ENCODE measurements at regions not wholly inside any gene's neighbourhood (a gene's known extent, or its start where the extent isn't known, plus 50 kb on each side); places are given as distances from the start of the nearest gene placed in this dataset.
A peak's percentile ranks its signal among the peaks of the same experiment; 100 is the strongest.

DNA sequence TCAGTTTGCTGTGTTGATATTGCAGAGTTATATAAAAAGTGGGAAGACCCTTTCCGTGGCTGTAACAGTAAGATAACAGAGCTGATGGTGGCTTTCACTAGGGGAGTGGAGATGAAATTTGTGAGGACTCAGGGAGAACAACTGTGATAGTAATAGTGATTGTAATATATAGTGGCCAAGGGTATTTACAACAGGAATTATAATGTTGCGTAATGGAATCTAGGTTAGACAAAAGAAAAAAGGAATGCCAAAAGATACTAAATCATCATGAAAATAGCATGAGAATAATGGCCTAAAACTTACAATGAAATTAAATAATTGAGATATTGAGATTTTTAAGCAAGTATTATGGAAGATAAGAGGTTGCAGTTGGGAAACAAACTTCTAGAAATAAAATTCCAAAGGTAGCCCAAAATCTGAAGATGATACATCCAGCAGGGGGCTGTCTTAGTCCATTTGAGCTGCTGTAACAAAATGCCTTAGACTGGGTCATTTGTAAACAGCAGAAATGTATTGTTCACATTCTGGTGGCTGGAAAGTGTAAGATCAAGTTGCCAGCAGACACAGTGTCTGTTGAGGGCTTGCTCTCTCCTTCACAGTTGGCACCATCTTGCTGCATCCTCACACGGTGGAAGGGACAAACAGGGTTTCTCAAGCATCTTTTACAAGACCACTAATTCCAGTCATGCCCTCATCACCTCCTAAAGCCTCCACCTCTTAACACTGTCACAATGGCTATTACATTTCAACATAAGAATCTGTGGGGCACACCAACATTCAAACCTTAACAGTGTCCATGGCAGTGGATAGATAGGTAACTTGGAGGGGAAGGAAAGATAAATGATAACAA, 711.2 kb downstream of the MRPL39 start:
- DNase-seq (ENCODE audit: extremely low read depth in 1 of 11, low read depth in 9 of 11, low spot score in 4 of 11), result peak in 1 of 11 donors; percentile 4

DNA sequence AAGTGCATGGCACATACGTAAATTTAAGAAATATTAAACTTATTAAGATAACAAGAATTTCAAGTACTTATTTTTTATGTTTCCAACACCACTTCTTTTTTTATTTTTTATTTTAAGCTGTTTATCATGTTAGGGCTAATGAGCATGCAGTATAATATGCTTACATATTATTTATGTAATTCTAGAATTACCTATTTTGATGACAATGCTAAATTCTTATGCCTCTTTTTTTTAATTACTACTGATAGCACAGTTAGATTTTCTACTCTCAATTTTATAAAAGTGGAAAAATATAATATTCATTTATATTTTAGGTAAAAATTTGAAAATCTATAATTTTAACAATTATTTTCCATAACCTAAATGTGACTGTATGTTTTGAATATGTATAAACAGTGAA, 713.0 kb downstream of the MRPL39 start:
- DNase-seq (ENCODE audit: extremely low read depth in 1 of 11, low read depth in 9 of 11, low spot score in 4 of 11), result no peak

DNA sequence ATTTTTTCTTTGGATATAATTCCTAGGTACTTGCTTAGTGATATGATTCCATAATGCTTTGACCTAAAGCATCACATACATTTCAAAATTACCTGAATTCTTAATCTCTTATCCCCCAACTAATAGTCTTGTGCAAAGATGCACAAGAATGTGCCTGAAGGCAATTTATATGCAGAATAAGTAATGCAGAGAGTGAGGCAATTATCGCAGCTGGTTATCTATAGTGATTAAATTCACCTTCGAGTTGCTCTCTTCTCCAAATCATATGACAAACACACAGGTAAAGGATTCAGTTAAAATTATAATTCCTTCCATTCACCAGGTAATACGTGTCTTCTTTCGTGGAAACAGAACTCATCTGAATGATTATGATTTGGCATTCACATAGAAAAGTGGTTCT, 717.3 kb downstream of the MRPL39 start:
- DNase-seq (ENCODE audit: extremely low read depth in 1 of 11, low read depth in 9 of 11, low spot score in 4 of 11), result no peak

DNA sequence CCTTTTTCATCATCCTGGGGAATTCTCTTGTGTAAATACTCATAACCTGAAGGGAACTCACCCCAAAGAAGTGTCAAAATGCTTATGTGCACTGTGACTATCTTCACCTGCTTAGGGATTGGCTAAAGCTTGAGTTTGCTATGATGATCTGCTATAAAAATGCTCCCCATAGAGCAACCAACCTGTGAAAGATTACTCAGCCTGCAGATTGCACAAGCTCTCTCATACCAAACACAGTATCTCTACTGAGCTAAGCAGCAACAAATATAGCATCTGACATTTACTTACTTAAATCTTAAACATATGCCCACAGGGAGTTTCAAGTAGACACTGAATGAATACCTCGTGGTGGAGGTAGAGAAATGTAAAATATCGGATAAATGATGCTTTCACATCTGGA, 725.8 kb downstream of the MRPL39 start:
- no peak for DNase-seq (ENCODE audit: extremely low read depth in 1 of 11, low read depth in 9 of 11, low spot score in 4 of 11)

DNA sequence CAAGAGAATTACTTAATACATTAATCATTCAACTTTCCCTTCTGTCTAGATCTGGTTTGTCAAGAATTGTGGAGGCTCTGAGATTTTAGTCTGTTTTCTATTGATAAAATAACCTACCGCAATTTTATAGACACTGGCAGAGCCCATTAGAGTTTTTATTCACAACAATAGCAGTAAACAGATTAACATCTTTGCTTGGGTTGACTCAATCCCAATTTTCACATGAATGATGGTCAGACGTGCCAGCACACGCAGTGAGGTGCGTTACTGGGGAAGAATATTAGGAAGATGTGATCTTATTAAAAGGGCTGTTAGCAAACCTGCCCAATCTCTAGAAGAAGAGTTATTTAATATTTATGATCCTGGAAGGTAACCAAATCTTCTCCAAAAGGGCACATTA, 736.6 kb downstream of the MRPL39 start:
- DNase-seq (ENCODE audit: extremely low read depth in 1 of 11, low read depth in 9 of 11, low spot score in 4 of 11), result no peak

DNA sequence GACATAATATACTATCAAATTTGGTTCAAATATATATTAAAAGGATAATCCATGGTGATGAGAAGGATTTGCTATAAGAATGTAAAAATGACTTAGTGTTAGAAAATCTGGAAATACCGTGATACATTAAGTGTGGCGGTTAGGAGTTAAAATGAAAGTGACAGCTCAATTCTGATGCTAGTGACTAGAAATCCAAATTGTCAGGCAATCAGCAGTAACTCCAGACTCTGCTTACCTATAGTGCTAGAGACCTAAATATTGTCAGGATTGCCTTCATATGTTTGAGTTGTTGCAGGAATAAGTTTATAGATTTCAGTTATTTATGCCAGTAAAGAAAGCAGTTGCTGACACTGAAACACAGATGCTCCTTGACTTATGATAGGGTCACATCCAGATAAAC, 737.4 kb downstream of the MRPL39 start:
- no peak for DNase-seq (ENCODE audit: extremely low read depth in 1 of 11, low read depth in 9 of 11, low spot score in 4 of 11)

DNA sequence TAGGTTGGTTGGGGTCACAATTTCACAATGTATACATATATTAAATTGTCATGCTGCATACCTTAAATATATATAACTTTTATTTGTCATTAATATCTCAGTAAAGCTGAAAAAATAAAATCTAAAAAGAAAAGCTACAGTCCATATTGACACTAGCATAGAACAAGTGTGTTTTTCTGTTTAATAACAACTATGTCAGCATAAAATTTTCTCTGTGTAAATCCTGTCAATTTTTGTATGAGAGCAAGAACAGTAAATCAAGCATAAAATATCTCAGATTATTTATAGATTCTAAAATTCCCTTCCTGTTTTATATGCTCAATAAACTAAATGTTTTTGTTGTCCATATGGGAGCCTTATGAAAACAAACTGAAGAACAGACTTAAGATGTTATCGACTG, 739.2 kb downstream of the MRPL39 start:
- DNase-seq (ENCODE audit: extremely low read depth in 1 of 11, low read depth in 9 of 11, low spot score in 4 of 11), result no peak

DNA sequence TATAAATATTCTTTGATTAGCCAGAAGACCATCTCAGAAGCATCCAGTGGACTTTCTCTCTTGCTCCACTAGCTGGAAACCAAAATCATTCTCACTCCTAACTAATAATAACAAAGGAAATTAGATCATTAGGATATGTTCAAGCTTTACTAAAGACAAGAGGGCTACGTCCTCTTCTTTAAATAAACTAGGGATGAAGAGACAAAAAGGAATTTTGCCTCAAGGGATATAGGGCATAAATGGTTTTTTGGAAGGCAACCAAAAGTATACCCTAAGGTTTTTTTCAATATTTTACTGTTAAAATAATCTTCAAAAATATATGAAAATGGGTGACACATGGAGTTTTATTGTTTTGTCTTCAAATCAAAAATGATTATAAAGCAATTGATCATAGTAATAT, 745.8 kb downstream of the MRPL39 start:
- DNase-seq (ENCODE audit: extremely low read depth in 1 of 11, low read depth in 9 of 11, low spot score in 4 of 11), result no peak

DNA sequence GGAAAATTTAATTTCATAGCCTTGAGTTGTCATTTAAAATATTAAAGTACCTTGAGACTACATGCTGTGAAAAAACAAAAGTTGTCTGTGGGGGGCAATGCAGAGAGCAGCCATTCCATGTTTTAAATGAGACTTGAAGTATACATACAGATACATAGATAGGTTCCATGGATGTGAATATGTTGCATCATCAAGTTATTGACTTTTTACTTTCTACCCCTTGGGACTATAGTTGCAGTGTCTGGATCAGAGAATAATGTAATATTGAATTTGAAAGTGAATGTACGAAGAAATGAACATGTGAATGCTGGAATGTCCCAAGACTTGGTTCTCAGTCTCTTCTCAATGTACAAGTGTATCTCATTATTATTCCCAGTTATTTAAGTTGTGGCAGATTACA, 751.0 kb downstream of the MRPL39 start:
- no peak for DNase-seq (ENCODE audit: extremely low read depth in 1 of 11, low read depth in 9 of 11, low spot score in 4 of 11)

DNA sequence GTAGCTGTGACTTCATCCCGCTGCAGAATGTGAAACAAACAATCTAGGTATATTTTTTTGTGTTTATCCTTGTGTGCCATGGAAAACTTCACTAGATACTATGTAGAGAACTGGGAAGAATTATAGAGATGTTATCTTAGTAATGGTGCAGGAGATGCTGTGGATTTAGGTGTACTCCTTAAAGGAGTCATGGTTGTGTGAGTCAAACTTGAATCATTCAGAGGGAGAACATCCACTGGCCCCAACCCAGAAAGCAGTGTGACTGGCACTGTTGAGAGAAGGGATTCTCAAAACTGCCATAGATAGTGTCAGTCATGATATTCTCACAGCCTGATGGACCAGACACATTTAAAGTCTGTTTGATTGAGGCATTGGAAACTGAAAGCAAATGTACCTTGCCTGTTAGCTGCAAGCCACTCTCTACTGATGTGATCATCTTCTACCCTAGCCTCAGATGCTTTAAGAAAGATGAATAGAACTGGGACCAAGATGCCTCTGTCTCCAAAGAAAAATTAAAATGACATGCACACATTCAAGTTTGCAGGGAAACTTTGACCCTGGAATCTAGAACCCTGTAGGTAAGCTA, 754.6 kb downstream of the MRPL39 start:
- DNase-seq (ENCODE audit: extremely low read depth in 1 of 11, low read depth in 9 of 11, low spot score in 4 of 11), result no peak

DNA sequence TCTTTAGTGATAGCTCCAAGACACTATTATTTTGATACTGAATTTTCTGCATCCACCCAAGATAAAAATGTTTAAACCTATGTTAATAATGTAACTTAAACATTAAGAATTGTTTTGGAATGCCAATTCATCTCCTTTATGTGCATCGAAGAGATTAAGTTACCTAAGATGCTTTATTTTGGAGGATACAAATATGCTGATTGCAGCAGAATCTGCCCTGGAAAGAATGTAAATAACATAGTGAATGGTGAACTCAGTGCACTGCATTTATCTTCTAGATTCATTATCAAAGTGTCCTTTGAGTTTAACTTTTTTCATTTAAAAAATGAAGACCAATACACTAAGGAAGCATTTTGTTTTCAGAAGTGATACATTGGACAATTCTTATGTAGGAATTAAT, 757.2 kb downstream of the MRPL39 start:
- no peak for DNase-seq (ENCODE audit: extremely low read depth in 1 of 11, low read depth in 9 of 11, low spot score in 4 of 11)

DNA sequence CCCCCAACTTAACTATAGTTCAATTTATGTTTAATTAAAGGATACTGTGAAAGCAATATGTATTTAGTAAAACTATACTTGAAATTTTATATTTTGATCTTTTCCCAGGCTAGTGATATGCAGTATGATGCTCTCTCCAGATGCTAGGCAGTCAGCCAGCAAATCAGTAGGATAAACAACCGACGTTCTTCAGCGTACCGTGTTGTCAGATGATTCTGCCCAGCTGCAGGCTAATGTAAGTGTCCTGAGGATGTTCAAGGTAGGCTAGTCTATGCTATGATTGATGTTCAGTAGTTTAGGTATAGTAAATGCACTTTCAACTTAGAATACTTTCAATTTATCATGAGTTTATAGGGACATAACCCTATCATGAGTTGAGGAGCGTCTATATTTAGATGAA, 762.6 kb downstream of the MRPL39 start:
- no peak for DNase-seq (ENCODE audit: extremely low read depth in 1 of 11, low read depth in 9 of 11, low spot score in 4 of 11)

DNA sequence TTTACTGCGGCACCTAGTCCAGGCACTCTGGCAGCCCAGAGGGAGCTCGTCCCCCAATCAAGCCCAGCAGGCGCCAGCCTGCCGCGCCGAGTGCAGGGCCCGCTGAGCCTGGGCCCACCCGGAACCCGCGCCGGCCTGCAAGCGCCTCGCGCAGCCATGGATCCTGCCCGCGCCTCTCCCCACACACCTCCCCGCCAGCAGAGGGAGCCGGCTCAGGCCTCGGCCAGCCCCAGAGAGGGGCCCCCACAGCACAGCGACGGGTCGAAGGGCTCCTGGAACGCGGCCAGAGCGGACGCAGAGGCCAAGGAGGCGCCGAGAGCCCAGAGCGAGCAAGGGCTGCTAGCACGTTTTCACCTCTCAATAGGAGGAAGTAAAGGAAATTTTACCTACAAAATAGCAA, 767.0 kb downstream of the MRPL39 start:
- DNase-seq (ENCODE audit: extremely low read depth in 1 of 11, low read depth in 9 of 11, low spot score in 4 of 11), result no peak

DNA sequence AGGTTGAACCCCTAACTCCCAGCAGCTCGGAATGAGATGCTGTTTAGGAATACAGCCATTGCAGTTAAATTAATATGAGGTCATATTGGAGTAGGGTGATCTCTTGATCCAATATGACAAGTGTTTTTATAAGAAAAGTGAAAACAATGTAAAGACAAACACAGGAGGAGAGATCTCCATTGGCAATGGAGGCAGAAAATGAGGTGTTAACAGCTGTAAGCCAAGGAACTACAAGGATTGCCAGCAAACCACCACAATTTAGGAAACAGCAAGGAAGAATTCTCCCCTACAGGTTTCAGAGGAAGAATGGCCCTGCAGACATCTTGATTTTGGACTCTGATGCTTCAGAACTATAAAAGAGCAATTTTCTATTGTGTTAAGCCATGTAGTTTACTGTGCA, 774.3 kb downstream of the MRPL39 start:
- DNase-seq (ENCODE audit: extremely low read depth in 1 of 11, low read depth in 9 of 11, low spot score in 4 of 11), result no peak

DNA sequence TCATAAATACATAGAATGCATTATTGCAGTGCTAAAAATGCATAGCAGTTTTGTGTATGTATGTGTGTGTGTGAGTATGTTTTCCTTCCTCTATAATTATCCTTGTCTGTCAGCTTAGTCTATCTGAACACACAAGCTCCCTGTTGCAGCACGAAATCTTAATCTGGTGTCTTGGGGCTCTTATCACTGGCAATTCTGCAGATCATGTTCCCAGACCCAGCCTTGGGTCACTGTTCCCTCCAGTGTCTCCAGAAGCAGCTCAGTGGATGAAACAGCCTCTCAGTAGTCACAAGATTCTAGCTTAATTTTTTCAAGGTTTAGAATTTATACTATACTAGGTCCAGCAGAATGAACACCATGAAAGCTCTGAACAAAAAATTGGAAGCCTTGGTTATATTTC, 777.9 kb downstream of the MRPL39 start:
- no peak for DNase-seq (ENCODE audit: extremely low read depth in 1 of 11, low read depth in 9 of 11, low spot score in 4 of 11)

DNA sequence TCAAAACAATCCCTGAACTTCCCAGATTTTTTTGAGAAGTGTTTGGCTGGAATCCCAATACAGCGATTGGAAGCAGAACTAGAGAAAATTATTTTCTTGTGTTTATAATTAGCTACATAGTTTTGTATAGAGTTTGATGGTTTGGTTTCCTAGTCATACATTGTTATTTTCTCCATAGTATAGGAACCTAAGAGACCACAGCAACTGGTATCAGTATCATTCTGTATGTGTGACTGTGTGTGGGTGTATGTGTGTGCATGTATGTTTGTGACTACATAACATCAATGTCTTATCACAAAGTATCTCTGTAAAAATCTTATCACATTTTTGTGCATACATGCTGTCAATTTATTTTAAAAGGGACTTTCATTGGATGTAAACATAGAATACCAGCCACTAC, 780.5 kb downstream of the MRPL39 start:
- DNase-seq (ENCODE audit: extremely low read depth in 1 of 11, low read depth in 9 of 11, low spot score in 4 of 11), result no peak

DNA sequence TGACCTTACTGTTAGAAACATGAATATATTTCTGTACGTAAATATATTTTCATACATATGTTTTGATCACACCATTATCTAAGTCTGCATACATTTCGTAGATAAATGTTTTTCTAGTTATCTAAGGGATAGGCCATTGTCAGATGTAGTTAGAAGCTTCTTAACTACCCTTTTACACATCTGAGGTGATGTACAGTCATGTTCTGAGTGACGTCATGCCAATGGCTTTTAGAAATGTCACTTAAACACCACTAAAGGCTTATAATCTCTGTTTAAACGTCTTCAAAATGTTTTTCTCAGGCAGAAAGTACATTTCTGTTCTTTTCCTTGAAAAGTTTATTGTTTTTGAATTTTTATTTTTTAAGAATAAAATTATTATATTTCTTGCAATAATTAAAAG, 781.9 kb downstream of the MRPL39 start:
- DNase-seq (ENCODE audit: extremely low read depth in 1 of 11, low read depth in 9 of 11, low spot score in 4 of 11), result no peak

DNA sequence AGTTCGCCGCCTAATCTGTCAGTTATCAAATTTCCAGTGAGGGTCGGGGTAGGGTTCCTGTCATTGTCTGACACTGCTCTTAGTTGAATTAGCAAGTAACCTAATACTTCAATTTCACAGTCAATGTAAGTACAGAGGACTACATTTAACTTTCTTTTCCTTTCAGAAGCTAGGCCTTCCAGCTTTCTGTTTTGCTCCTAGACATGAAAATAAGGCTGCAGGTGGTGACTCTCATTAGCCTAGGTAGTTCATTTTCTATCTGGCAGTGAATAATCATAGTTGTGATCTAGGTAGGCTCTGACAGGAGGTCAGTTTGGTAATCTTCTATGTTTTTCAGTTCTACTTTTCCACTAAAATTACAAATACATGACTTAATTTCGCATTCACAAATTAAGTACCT, 783.1 kb downstream of the MRPL39 start:
- no peak for DNase-seq (ENCODE audit: extremely low read depth in 1 of 11, low read depth in 9 of 11, low spot score in 4 of 11)

DNA sequence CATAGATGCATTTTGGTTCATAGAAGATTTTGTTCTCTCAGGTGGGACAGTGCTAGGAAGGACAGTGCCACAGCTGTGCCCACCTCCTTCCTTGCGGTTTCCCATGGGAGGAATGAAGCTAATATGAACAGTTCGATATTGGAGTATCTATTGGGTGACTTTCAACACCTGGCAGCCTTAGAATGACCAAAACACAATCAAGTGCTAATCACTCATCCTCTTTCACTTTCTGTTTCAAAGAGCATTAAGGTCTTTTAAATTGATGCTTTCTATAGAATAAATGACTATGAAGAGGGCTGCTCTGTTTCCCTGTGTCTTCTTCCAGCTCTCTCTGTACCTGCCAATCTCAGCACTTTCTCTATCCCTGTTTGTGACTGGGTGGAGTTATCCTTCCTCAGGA, 784.0 kb downstream of the MRPL39 start:
- DNase-seq (ENCODE audit: extremely low read depth in 1 of 11, low read depth in 9 of 11, low spot score in 4 of 11), result no peak

DNA sequence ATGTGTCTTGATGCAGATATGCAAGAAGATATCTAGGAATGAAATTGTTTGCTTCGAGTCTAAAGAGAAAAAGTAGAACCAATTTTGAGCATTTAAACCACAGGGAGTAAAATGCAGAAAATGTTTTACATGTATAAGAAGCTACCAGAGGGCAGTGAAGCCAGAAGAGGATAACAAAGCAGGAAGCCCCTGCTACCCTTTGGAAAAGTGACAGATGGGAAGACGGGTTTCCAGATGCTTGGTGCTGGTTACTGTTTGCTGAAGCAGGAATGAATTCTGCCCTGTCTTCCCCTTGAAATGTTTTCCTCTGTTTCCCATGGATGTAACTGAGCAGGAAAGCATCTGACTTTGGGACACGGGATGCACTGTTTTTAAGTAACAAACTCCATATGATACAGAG, 822.2 kb downstream of the MRPL39 start:
- DNase-seq (ENCODE audit: extremely low read depth in 1 of 11, low read depth in 9 of 11, low spot score in 4 of 11), result no peak

DNA sequence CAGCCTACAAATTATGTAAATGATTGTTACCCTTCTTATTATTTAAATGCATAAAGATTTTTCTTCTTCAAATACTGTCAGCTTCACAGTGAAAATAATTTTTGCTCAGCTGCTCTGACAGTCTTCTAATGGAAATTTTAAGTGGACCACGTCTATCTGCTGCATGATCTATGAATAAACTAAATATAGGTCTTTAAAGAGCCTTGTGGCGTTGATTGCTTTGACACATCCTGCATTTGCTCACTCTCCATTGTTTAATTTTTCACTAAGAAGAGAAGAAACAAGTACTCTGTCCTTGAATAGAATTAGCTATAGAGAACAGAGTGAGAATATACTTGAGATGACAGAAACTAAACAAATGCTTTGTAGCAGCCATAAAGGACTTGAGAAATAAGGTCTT, 826.1 kb downstream of the MRPL39 start:
- DNase-seq (ENCODE audit: extremely low read depth in 1 of 11, low read depth in 9 of 11, low spot score in 4 of 11), result no peak

Data from renal cortex interstitium (tissue), 11 donors.